ENCODE measurements at regions not wholly inside any gene's neighbourhood (a gene's known extent, or its start where the extent isn't known, plus 50 kb on each side); places are given as distances from the start of the nearest gene placed in this dataset.

DNA sequence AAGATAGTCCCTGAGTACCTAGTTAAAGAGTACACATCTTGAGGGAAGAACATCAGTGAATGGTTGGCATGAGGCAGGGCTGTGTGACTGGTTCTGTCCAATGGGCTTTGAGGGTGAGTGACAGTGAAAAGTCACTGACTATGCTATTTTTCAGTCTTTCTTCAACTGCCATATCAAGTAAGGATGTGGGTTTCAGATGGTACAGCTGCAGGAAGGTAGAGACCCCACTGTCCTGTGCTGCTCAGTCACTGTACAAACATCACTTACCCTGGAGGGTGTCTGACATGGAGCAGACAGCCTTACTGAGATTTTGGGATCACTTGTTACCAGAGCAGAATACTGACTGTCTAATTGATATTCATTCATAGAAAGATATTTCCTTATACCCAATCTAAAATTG lies 115.3 kb upstream of the ASCC3 start:
- TF ChIP-seq SPI1 (IDR thresholded peaks at IDR 0.05; ENCODE audit: low read depth, low read length), result no peak
- no peak for TF ChIP-seq POLR2A (IDR thresholded peaks at IDR 0.05; ENCODE audit: low read depth, low read length)
